NCI-H146 treated with DMSO at 0.1 percent for 48 hours (cell line): ENCODE measurements at regions not wholly inside any gene's neighbourhood (a gene's known extent, or its start where the extent isn't known, plus 50 kb on each side); places are given as distances from the start of the nearest gene placed in this dataset.
"Not testable (repeated sequence)": the region's sequence is repeated elsewhere in the genome, so short reads cannot be mapped to it uniquely, and the experiment has no call there.

Experiments
- DNase-seq: peaks from one replicate; lab custom pipeline; 2025; ENCODE audit not compliant: unreplicated experiment; lab: John Stamatoyannopoulos, UW

DNA sequence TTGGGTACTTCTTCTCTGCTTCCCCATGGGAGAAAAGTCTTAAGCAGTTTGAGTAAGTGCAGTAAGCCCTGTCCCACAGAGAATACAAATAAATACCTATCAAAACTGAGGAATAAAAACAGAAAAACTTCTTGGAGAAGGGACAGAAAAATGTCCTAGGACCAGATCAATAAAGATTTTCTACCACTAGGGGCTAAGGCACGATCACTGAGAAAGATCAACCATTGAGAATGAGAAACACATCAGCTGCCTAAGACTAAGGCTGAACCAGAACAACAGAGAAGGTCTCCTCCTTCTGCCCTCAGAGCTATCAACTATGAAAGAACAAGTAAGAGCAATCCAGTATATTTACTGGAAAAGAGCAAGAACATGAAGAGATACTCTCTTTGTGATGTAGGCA lies 763.6 kb upstream of the LRRTM1 start:
- no peak for DNase-seq

- no peak for DNase-seq
These were observed 756.5 kb upstream of the LRRTM1 start for GRCh38 chr2:81061016-81061415.

DNA sequence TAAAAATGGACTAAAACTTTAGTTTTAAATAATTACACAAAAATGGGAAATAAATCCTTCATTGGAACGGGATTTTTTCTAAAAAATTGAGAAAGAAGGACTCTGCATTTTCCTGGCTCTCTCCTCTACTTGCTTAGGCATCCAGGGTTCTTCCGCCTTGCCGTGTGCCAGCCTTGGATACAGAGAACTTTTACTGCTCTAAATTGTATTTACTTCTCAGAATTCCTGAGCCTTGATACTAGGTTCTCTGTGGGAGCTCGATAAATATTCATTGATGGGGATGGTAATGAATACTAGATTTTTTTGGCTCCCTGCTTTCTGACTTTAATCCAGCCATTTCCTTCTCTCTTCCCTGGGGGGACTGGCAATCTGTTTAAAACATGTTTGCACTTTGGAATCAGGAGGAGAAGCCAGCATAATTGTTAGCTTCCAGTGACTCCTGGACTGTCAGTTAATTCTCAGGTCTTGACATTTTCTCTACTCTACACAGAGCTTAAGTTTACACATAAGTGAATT lies 746.1 kb upstream of the LRRTM1 start:
- DNase-seq: no peak

DNA sequence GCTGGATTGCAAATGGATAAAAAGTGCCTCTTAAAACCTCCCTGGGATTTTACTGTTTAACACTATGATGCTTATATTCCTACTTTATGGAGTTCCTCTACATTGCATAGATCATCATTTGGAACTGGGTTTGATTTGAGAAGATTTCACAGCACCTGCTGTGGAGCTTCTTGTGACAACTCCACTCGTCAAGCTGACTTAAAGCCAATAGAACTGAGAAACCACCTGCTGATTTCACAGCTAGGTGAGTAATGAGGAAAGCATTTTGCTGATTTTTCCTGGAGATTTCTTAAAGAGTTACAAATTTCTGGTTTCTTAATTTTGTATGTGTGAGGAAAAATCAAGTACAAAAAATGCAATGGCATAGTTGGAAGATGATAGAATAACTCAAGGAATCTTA lies 739.1 kb upstream of the LRRTM1 start:
- DNase-seq: no peak

GRCh38 chr2:81007104-81007503 lies 702.6 kb upstream of the LRRTM1 start:
- DNase-seq: no peak

DNA sequence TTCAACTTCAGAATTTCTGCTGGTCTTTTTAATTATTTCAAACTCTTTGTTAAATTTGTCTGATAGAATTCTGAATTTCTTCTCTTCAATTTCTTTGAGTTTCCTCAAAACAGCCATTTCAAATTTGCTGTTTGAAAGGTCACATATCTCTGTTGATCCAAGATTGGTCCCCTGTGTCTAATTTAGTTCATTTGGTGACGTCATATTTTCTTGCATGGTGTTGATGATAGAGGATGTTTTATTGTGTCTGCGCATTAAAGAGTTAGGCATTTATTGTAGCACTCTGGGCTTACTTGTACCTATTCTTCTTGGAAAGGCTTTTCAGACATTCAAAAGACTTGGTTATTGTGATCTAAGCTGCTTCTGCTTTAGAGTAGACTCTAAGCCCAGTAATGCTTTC lies 698.4 kb upstream of the LRRTM1 start:
- DNase-seq: no peak

- DNase-seq: no peak
These were observed 682.9 kb upstream of the LRRTM1 start for GRCh38 chr2:80987466-80987865.

DNA sequence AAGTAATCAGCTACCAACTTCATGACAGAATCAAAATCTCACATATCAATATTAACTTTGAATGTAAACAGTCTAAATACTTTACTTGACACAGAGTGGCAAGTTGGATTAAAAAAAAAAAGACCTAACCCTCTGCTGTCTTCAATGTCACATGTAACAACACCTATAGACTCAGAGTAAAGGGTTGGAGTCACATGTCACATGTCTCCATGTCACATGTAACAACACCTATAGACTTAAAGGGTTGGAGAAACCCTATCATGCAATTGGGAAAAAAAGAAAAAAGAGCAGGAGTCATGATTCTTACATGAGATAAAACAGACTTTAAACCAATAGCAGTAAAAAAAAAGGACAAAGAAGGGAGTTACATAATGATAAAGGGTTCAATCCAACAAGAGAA lies 665.3 kb upstream of the LRRTM1 start:
- no peak for DNase-seq

DNA sequence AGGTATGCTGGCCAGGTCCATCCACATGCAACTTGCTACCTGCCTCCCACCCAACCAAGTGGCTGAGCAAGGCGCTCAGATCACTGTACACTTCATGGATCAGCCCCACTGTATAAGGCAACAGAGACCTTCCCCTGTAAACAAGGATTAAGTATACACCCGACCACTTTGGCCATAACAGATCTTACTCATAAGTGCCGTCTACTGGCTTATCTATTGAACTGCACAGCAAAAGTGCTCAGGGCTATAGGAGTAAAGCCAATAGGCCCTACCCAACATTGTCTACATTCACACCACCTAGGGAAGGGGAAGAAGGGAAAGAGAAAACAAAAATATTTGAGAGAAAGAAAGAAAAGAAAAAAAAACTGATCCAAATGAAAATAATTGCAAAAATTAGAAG lies 663.9 kb upstream of the LRRTM1 start:
- DNase-seq: no peak

- DNase-seq: no peak
These were observed 643.1 kb upstream of the LRRTM1 start for GRCh38 chr2:80947601-80948130.

GRCh38 chr2:80943487-80943886 lies 638.9 kb upstream of the LRRTM1 start:
- DNase-seq: no peak

- DNase-seq: no peak
These were observed 638.2 kb upstream of the LRRTM1 start for GRCh38 chr2:80942766-80943165.

DNA sequence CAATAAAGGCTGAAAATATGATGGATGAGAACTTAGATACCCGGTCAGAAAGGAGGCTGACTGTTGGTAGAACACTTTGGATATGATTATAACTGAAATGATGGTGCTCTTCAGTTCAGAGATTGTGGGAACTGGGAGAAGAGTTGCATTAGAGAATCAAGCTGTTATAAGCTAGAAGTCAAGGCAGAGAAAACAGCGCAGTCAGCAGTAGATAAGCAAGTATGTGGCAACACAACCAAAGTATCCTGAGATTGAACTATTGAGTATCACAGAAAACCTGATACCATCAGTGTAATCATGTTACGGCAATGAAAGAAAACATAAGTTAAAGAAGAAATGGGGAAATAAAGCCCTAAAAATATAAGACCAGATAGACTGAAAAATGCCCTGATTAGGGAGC lies 633.9 kb upstream of the LRRTM1 start:
- no peak for DNase-seq

DNA sequence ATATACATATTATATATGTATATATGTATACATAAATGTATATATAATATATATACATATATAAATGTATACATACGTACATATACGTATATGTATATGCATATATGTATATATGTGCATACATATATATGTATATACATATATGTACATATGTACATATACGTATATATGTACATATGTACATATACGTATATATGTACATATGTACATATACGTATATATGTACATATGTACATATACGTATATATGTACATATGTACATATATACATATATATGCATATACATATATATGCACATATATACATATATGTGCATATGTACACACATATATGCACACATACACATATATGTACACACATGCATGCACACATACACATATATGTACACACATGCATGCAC lies 627.3 kb upstream of the LRRTM1 start:
- not testable (repeated sequence) for DNase-seq

- no peak for DNase-seq
These were observed 626.2 kb upstream of the LRRTM1 start for GRCh38 chr2:80930777-80931176.

DNA sequence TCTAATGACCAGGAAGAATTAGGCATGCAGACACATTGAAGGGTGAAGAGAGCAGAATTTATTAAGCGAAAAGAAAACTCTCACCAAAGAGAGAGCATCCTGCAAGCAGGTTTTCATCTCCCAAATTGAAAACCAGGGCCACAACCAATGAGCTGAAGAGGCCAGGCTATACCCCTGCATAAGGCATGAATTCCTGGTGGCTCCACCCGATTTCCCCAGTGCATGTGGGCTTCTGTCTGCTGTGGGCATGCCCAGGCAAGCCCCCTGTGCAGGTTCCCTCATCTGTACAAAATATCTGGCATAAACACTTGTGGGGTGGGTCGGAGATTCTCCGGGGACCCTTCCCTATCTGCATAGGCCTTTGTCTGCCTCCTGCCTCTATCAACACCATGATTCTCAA lies 621.6 kb upstream of the LRRTM1 start:
- DNase-seq: no peak

GRCh38 chr2:80896576-80896975 lies 592.0 kb upstream of the LRRTM1 start:
- DNase-seq: no peak

DNA sequence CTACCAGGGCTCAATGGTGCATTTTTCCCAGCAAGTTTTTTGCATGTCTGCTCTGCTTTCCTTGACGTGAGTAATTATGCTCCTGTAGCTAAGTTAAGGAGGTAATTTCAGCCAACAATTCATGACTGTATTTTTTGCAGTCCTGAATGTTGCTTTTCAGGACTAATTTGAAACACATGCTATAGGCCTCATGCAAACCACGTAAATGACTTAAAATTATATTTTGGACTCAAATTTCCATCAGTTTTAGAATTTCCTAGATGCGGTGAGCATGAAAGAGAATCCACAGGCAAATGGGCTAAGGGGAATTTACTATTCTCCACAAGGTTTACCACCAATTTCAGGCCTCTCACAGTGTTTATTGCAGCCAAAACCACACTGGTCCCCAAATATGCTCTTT lies 589.9 kb upstream of the LRRTM1 start:
- DNase-seq: no peak

DNA sequence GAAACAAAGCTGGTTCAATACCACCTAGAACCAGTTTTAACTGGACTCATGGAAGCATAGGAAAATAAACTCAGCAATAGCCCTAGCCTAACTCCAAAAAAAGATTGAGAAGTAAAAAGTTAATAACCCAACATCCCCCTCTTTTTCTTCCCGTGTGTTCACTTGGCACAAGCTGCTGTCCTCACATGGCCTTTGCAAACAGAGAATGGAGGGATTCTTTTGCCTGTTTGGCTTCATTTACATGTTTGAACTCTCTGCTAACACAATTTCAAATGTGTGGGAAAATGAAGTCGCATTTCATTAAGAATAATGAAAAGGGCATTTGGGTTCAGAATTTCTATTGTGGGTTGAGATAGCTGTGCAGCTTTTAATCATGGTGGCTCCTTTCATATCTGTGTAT lies 589.2 kb upstream of the LRRTM1 start:
- no peak for DNase-seq

DNA sequence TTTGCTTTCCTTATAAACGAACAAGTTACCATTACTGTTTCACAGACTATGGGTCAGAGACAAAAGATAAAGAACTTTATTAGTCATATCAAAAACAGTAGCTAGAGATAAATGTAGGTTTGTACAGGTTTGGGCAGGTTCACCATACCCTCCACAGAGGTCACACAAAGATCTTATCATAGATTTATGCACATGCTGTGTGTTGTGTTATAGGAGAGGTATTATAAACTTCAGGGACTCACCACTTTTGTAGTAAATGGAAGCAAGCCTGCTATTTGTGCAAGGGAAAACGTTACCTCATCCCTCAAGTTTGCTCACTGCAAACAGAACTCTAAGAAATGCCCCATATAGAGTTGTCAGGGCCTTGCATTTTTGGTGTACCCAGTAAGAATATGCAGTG lies 584.5 kb upstream of the LRRTM1 start:
- no peak for DNase-seq

GRCh38 chr2:80887841-80888378 lies 583.4 kb upstream of the LRRTM1 start:
- no peak for DNase-seq

DNA sequence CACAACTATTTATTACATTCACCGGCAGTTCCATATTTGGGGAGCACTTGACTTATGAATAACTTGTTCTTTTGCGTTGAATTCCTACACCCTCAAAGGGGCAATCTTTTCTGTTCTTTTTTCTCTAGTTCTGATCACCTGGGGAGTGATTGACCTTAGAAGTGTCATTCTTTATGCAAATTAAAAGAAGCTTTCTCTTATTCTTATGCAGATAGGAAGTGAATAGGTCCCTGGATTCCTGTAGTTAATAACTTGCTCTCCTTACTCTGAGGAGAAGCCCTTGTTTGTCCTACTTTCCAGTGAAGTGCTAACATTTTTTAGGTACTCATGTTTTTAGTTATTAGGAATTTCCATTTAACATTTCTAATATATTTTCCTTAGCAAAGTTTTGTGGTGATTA lies 569.8 kb upstream of the LRRTM1 start:
- DNase-seq: no peak

- DNase-seq: no peak
These were observed 565.4 kb upstream of the LRRTM1 start for GRCh38 chr2:80869858-80870438.
